ENCODE measurements at regions not wholly inside any gene's neighbourhood (a gene's known extent, or its start where the extent isn't known, plus 50 kb on each side); places are given as distances from the start of the nearest gene placed in this dataset.
A peak's percentile ranks its signal among the peaks of the same experiment; 100 is the strongest.

- no peaks in the 10 kb centered on the region for H4K20me1 ChIP-seq (ENCODE audit: control insufficient read depth, insufficient read depth, low read depth, low read length)
- H3K4me1 ChIP-seq (ENCODE audit: control insufficient read depth, low read length): no peaks in the 10 kb centered on the region
- no peaks in the 10 kb centered on the region for H3K36me3 ChIP-seq (ENCODE audit: control insufficient read depth, low read length)
- no peak overlapping the region for H3K27ac ChIP-seq (ENCODE audit: low read depth, low read length)
- H3F3A ChIP-seq (ENCODE audit: control insufficient read depth, insufficient read depth): no peaks in the 10 kb centered on the region
- no peaks in the 10 kb centered on the region for H3K27me3 ChIP-seq (ENCODE audit: control insufficient read depth, low read length)
- H3K9me2 ChIP-seq (replicated peaks; ENCODE audit: control insufficient read depth, low read length): no peaks in the 10 kb centered on the region
- no peak overlapping the region for H3K4me2 ChIP-seq (ENCODE audit: low read length)
- no peaks in the 10 kb centered on the region for H3K9me3 ChIP-seq (ENCODE audit: control insufficient read depth, insufficient read depth, low read length)
- TF ChIP-seq EZH2phosphoT487 (IDR thresholded peaks at IDR 0.05; ENCODE audit: borderline replicate concordance, low read length): no peak
- no peak for TF ChIP-seq CTCF (IDR thresholded peaks at IDR 0.05; ENCODE audit: low read depth, low read length, poor library complexity, severe bottlenecking)
- H3K4me3 ChIP-seq (ENCODE audit: low read length): no peak overlapping the region
- no peaks in the 10 kb centered on the region for H3K79me2 ChIP-seq (ENCODE audit: control insufficient read depth, low read length)
Measured at GRCh38 chr10:8511026-8511425, 456.5 kb downstream of the GATA3 start.

GRCh38 chr10:8513155-8514147 is 459.0 kb downstream of the GATA3 start:
- H3K9me2 ChIP-seq (replicated peaks; ENCODE audit: control insufficient read depth, low read length): no peaks in the 10 kb centered on the region
- H3K4me2 ChIP-seq (ENCODE audit: low read length): no peak overlapping the region
- H3K36me3 ChIP-seq (ENCODE audit: control insufficient read depth, low read length): no peaks in the 10 kb centered on the region

GRCh38 chr10:8520382-8520781 is 465.9 kb downstream of the GATA3 start:
- H3K79me2 ChIP-seq (ENCODE audit: control insufficient read depth, low read length): no peaks in the 10 kb centered on the region
- no peaks in the 10 kb centered on the region for H3K36me3 ChIP-seq (ENCODE audit: control insufficient read depth, low read length)
- TF ChIP-seq CTCF (IDR thresholded peaks at IDR 0.05; ENCODE audit: low read depth, low read length, poor library complexity, severe bottlenecking) (peak; percentile 9), EZH2phosphoT487 (IDR thresholded peaks at IDR 0.05; ENCODE audit: borderline replicate concordance, low read length) (no peak)
- no peaks in the 10 kb centered on the region for H3F3A ChIP-seq (ENCODE audit: control insufficient read depth, insufficient read depth)
- no peak overlapping the region for H3K27ac ChIP-seq (ENCODE audit: low read depth, low read length)
- H4K20me1 ChIP-seq (ENCODE audit: control insufficient read depth, insufficient read depth, low read depth, low read length): no peaks in the 10 kb centered on the region
- H3K9me2 ChIP-seq (replicated peaks; ENCODE audit: control insufficient read depth, low read length): no peaks in the 10 kb centered on the region
- no peak overlapping the region for H3K4me2 ChIP-seq (ENCODE audit: low read length)
- H3K4me1 ChIP-seq (ENCODE audit: control insufficient read depth, low read length): no peaks in the 10 kb centered on the region
- H3K9me3 ChIP-seq (ENCODE audit: control insufficient read depth, insufficient read depth, low read length): no peaks in the 10 kb centered on the region
- H3K4me3 ChIP-seq (ENCODE audit: low read length): no peak overlapping the region
- H3K27me3 ChIP-seq (ENCODE audit: control insufficient read depth, low read length): no peaks in the 10 kb centered on the region

More at GRCh38 chr10:8513155-8514147, 459.0 kb downstream of the GATA3 start:
- Histone ChIP-seq H3K27me3 (ENCODE audit: control insufficient read depth, low read length) (no peaks in the 10 kb centered on the region), H3K4me3 (ENCODE audit: low read length) (no peak overlapping the region), H3K4me1 (ENCODE audit: control insufficient read depth, low read length) (no peaks in the 10 kb centered on the region), H3F3A (ENCODE audit: control insufficient read depth, insufficient read depth) (no peaks in the 10 kb centered on the region), H3K79me2 (ENCODE audit: control insufficient read depth, low read length) (no peaks in the 10 kb centered on the region), H3K27ac (ENCODE audit: low read depth, low read length) (no peak overlapping the region), H4K20me1 (ENCODE audit: control insufficient read depth, insufficient read depth, low read depth, low read length) (no peaks in the 10 kb centered on the region), H3K9me3 (ENCODE audit: control insufficient read depth, insufficient read depth, low read length) (no peaks in the 10 kb centered on the region)
- no peak for TF ChIP-seq EZH2phosphoT487 (IDR thresholded peaks at IDR 0.05; ENCODE audit: borderline replicate concordance, low read length)
- no peak for TF ChIP-seq CTCF (IDR thresholded peaks at IDR 0.05; ENCODE audit: low read depth, low read length, poor library complexity, severe bottlenecking)

Data from DOHH2 (cell line).